ENCODE measurements at regions not wholly inside any gene's neighbourhood (a gene's known extent, or its start where the extent isn't known, plus 50 kb on each side); places are given as distances from the start of the nearest gene placed in this dataset.

- H3K9me3 ChIP-seq (ENCODE audit: control insufficient read depth in 1 of 2, insufficient read depth in 1 of 2, low read depth in 1 of 2, low read length in 2 of 2), result no peaks in the 10 kb centered on the region
- H3K9ac ChIP-seq (ENCODE audit: low read length), result no peak overlapping the region
- H2AFZ ChIP-seq (ENCODE audit: low read depth, low read length, poor library complexity, severe bottlenecking), result no peak overlapping the region
- BruUV-seq (replicated peaks), result no TSS peak
- DNase-seq (ENCODE audit: low read depth, low spot score), result no peak
- H3K4me1 ChIP-seq (ENCODE audit: control insufficient read depth in 1 of 2, insufficient read depth in 2 of 2, low read length in 2 of 2), result no peaks in the 10 kb centered on the region
- ChIA-PET POLR2A (no interaction called here), RAD21 (ENCODE audit: low non-redundant PET in 1 of 2, low total read pairs in 2 of 2, uncharacterized antibody in 2 of 2, unreplicated experiment in 2 of 2) (no interaction called here), CTCF (no interaction called here)
- H3K27me3 ChIP-seq (ENCODE audit: insufficient read depth, low read length), result no peaks in the 10 kb centered on the region
- TF ChIP-seq EZH2 (IDR thresholded peaks at IDR 0.05) (no peak), EGR1 (IDR thresholded peaks at IDR 0.05; ENCODE audit: low read depth) (no peak), FOSL1 (IDR thresholded peaks at IDR 0.05; ENCODE audit: low read depth) (no peak), ZBTB33 (IDR thresholded peaks at IDR 0.05; ENCODE audit: extremely low read depth, insufficient replicate concordance, low read length) (no peak), REST (IDR thresholded peaks at IDR 0.05; ENCODE audit: low read depth) (no peak), CEBPB (IDR thresholded peaks at IDR 0.05; ENCODE audit: low read depth) (no peak), SP1 (IDR thresholded peaks at IDR 0.05; ENCODE audit: low read depth) (no peak), EZH2phosphoT487 (IDR thresholded peaks at IDR 0.05; ENCODE audit: borderline replicate concordance) (no peak), CTCF (IDR thresholded peaks at IDR 0.05 in 2 of 3, conservative IDR thresholded peaks at IDR 0.05 in 1 of 3; ENCODE audit: borderline replicate concordance in 1 of 3, insufficient read depth in 1 of 3, low read depth in 2 of 3, low read length in 2 of 3) (no peak), TCF7L2 (IDR thresholded peaks at IDR 0.05; ENCODE audit: borderline replicate concordance, extremely low read depth, insufficient read depth, insufficient read length) (no peak), POLR2A (IDR thresholded peaks at IDR 0.05; ENCODE audit: borderline replicate concordance, extremely low read depth, insufficient read depth, insufficient read length) (no peak), ELF1 (IDR thresholded peaks at IDR 0.05; ENCODE audit: borderline replicate concordance, low read depth) (no peak), POLR2AphosphoS5 (IDR thresholded peaks at IDR 0.05; ENCODE audit: low read depth, low read length) (no peak), ZNF274 (IDR thresholded peaks at IDR 0.05; ENCODE audit: low read depth, low read length) (no peak), ATF3 (IDR thresholded peaks at IDR 0.05) (no peak), RAD21 (IDR thresholded peaks at IDR 0.05; ENCODE audit: low read depth) (no peak), CBX3 (IDR thresholded peaks at IDR 0.05; ENCODE audit: low read depth) (no peak)
- H3K36me3 ChIP-seq (ENCODE audit: control insufficient read depth in 1 of 2, insufficient read depth in 2 of 2, low read length in 2 of 2), result no peaks in the 10 kb centered on the region
- H3K9me2 ChIP-seq (ENCODE audit: insufficient read depth), result no peaks in the 10 kb centered on the region
- intact Hi-C loops (cut with micrococcal nuclease), result no loop called here
- no peaks in the 10 kb centered on the region for H4K20me1 ChIP-seq (ENCODE audit: insufficient read depth)
- no peak for ATAC-seq
- no peaks in the 10 kb centered on the region for H3K79me2 ChIP-seq (ENCODE audit: insufficient read depth, low read length)
- no peak overlapping the region for H3K27ac ChIP-seq (ENCODE audit: low read depth, low read length)
- no peak overlapping the region for H3K4me3 ChIP-seq (replicated peaks in 1 of 2; ENCODE audit: low read depth in 1 of 2, low read length in 2 of 2)
- no peak overlapping the region for H3K4me2 ChIP-seq (ENCODE audit: low read length)
Measured at GRCh38 chrX:138874271-138874935, 162.9 kb upstream of the FGF13 start.

Data from HCT116 (cell line).